K562 (cell line): ENCODE measurements at regions not wholly inside any gene's neighbourhood (a gene's known extent, or its start where the extent isn't known, plus 50 kb on each side); places are given as distances from the start of the nearest gene placed in this dataset.

Source experiments
- ATAC-seq: fragments of 200-7000 bp; cut with Tn5 transposase; 3 replicates; pipeline ENCODE4 v1.9.1; 2020; ENCODE audit warnings: moderate library complexity
- BruUV-seq: library from RNA; stranded (reverse); fragments of 400-500 nt; replicated peaks from 2 replicates; lab custom pipeline; 2021; lab: Mats Ljungman, UMichigan
- CTCF ChIA-PET: fragments of 300-600 bp; formaldehyde crosslinking; extraction: SDS; loops from one replicate; lab custom pipeline; 2021; ENCODE audit warnings: low intra/inter-chr PET ratio; lab: Yijun Ruan, JAX
- POLR2A ChIA-PET: fragments of 300-600, 350-650 bp; sonication (Branson Sonifier 250); formaldehyde crosslinking; extraction: SDS; loops from one replicate; lab custom pipeline; 2021; ENCODE audit warnings: antibody characterized with exemption, inconsistent platforms; lab: Yijun Ruan, JAX
- DNase-seq, 4 experiments: peaks; one replicate each; pipeline versions ENCODE4 v3.0.0 to v3.0.0-alpha.2; 2011 to 2018; ENCODE audit warnings: low spot score in 3 of 4, mixed read lengths in 3 of 4; ENCODE audit errors: extremely low read depth in 1 of 4
- FAIRE-seq: peaks from 2 replicates; lab custom pipeline; 2011; peaks lifted over from hg19 to GRCh38; lab: Jason Lieb, UNC
- H2AFZ ChIP-seq: 2 replicates; pipeline ENCODE4 v1.6.0; 2011; ENCODE audit warnings: low read depth, low read length, control low read depth, inconsistent platforms
- H3K27ac ChIP-seq: fragments of 200-600 bp; 3 replicates; pipeline ENCODE4 v1.8.0; 2011; ENCODE audit warnings: low read depth, mild to moderate bottlenecking, control low read depth, inconsistent platforms, low read length, moderate library complexity, mixed read lengths; ENCODE audit errors: extremely low read depth
- H3K27me3 ChIP-seq, 2 experiments: fragments of 300-600 bp in 1 of 2; 2 replicates in 1 of 2; 3 replicates in 1 of 2; pipeline versions ENCODE4 v1.6.0 to v1.8.0; 2011; ENCODE audit warnings: inconsistent platforms in 2 of 2, low read length in 2 of 2, mild to moderate bottlenecking in 1 of 2, mixed read lengths in 1 of 2, moderate library complexity in 1 of 2; ENCODE audit not compliant: control insufficient read depth in 2 of 2, insufficient read depth in 2 of 2
- H3K36me3 ChIP-seq: fragments of 300-600 bp; 3 replicates; pipeline ENCODE4 v1.8.0; 2011; ENCODE audit warnings: mild to moderate bottlenecking, low read length, inconsistent platforms; ENCODE audit not compliant: control insufficient read depth, insufficient read depth
- H3K4me1 ChIP-seq, 2 experiments: fragments of 200-600 bp in 1 of 2; replicated peaks in 1 of 2; 2 replicates in 1 of 2; 3 replicates in 1 of 2; pipeline versions ENCODE4 v1.5.1 to v1.8.0; 2011; ENCODE audit warnings: inconsistent platforms in 2 of 2, low read length in 2 of 2, mild to moderate bottlenecking in 1 of 2, mixed read lengths in 1 of 2, moderate library complexity in 1 of 2; ENCODE audit not compliant: control insufficient read depth in 2 of 2, insufficient read depth in 2 of 2
- H3K4me2 ChIP-seq: 2 replicates; pipeline ENCODE4 v1.6.1; 2011; ENCODE audit warnings: low read length, control low read depth, inconsistent platforms, mixed read lengths; ENCODE audit not compliant: insufficient read depth
- H3K4me3 ChIP-seq: fragments of 200-600 bp; sonication (generic), shearing (Covaris generic); 2 replicates; pipeline ENCODE4 v1.5.1; 2016; ENCODE audit warnings: control low read depth, inconsistent platforms
- H3K79me2 ChIP-seq: fragments of 200-600 bp; 3 replicates; pipeline ENCODE4 v1.8.0; 2011; ENCODE audit warnings: low read length, inconsistent platforms; ENCODE audit not compliant: control insufficient read depth, insufficient read depth
- H3K9ac ChIP-seq, 2 experiments: 2 replicates each; pipeline versions ENCODE4 v1.6.0 to v1.6.1; 2011; ENCODE audit warnings: low read depth in 2 of 2, low read length in 2 of 2, control low read depth in 1 of 2, inconsistent platforms in 1 of 2, mild to moderate bottlenecking in 1 of 2, mixed read lengths in 1 of 2; ENCODE audit not compliant: insufficient read depth in 1 of 2
- H3K9me1 ChIP-seq: one replicate; pipeline ENCODE4 v1.6.0; 2011; ENCODE audit warnings: inconsistent platforms, mild to moderate bottlenecking, low read length, moderate library complexity; ENCODE audit not compliant: control insufficient read depth, insufficient read depth
- H3K9me3 ChIP-seq: replicated peaks from 2 replicates; pipeline ENCODE4 v1.5.1; 2011; ENCODE audit warnings: low read depth, low read length, inconsistent platforms; ENCODE audit not compliant: control insufficient read depth, insufficient read depth
- H4K20me1 ChIP-seq: replicated peaks from 2 replicates; pipeline ENCODE4 v1.6.1; 2011; ENCODE audit warnings: low read length, inconsistent platforms, mixed read lengths; ENCODE audit not compliant: control insufficient read depth, insufficient read depth
- BRD4 ChIP-seq: fragments of 200-600 bp; sonication (generic); IDR thresholded peaks from 2 replicates; pipeline ENCODE4 v1.6.1; 2017; ENCODE audit warnings: inconsistent platforms
- CEBPG ChIP-seq, 3 experiments: fragments of 200-800 bp in 1 of 3; sonication (Bioruptor generic) in 1 of 3; sonication (generic) in 1 of 3; formaldehyde crosslinking in 1 of 3; IDR thresholded peaks in 2 of 3; conservative IDR thresholded peaks in 1 of 3; 2 replicates each; pipeline versions ENCODE4 v1.6.1 to v1.8.0; 2016 to 2022; ENCODE audit warnings: missing compliant biosample characterization in 2 of 3, missing genetic modification characterization in 2 of 3, mild to moderate bottlenecking in 1 of 3, missing genetic modification reagents in 1 of 3
- CREBBP ChIP-seq: IDR thresholded peaks from one replicate; pipeline ENCODE4 v1.6.1; 2012; ENCODE audit warnings: low read depth, mild to moderate bottlenecking, control low read depth, inconsistent platforms, low read length
- ELK3 ChIP-seq: fragments of 450-650 bp; formaldehyde crosslinking; IDR thresholded peaks from 2 replicates; pipeline ENCODE4 v1.4.0; 2020; ENCODE audit warnings: mild to moderate bottlenecking
- MTA3 ChIP-seq: fragments of 450-650 bp; formaldehyde crosslinking; IDR thresholded peaks from 2 replicates; pipeline ENCODE4 v1.6.1; 2017; ENCODE audit warnings: mild to moderate bottlenecking, borderline replicate concordance
- NONO ChIP-seq, 2 experiments: fragments of 200-400 bp in 1 of 2; fragments of 450-650 bp in 1 of 2; formaldehyde crosslinking in 1 of 2; IDR thresholded peaks; 2 replicates each; pipeline ENCODE4 v1.6.1; 2017; ENCODE audit warnings: low read depth in 2 of 2, mild to moderate bottlenecking in 2 of 2, moderate library complexity in 2 of 2, low read length in 1 of 2
- PTRF ChIP-seq: fragments of 450-650 bp; IDR thresholded peaks from 2 replicates; pipeline ENCODE4 v1.6.1; 2016; ENCODE audit warnings: mild to moderate bottlenecking, missing genetic modification characterization, missing compliant biosample characterization
- PYGO2 ChIP-seq: fragments of 450-650 bp; IDR thresholded peaks from 2 replicates; pipeline ENCODE4 v1.6.1; 2016; ENCODE audit warnings: mild to moderate bottlenecking, missing genetic modification characterization, moderate library complexity, missing compliant biosample characterization
- ZNF143 ChIP-seq: sonication (generic); formaldehyde crosslinking; IDR thresholded peaks from 2 replicates; pipeline ENCODE4 v1.9.0; 2022; ENCODE audit warnings: mild to moderate bottlenecking, missing genetic modification reagents
- WGBS: fragments of 100-300 bp; shearing (Covaris generic); methylation state at CpG from one replicate; pipeline ENCODE4 v1.1.6; 2016; ENCODE audit warnings: low coverage, mixed read lengths; ENCODE audit not compliant: insufficient coverage; ENCODE audit errors: missing lambda C conversion rate; 5-methylcytosine and 5-hydroxymethylcytosine counted together
- in situ Hi-C: fragments of 300-500 bp; cut with MboI; formaldehyde crosslinking; loops from 4 replicates; pipeline ENCODE4 v1.15.0; 2018; ENCODE audit warnings: inconsistent platforms, mixed read lengths
- intact Hi-C: fragments of 100-400 bp; cut with micrococcal nuclease; formaldehyde crosslinking; loops from 2 replicates; pipeline ENCODE4 v1.14.2; 2022
- TF ChIP-seq, protein P1 (sequence below): fragments of 450-650 bp; IDR thresholded peaks from 2 replicates; pipeline ENCODE4 v1.6.1; 2016
- TF ChIP-seq, protein P2 (sequence below): fragments of 450-650 bp; conservative IDR thresholded peaks from 2 replicates; pipeline ENCODE4 v1.6.1; 2016; ENCODE audit warnings: missing genetic modification characterization, low read depth, mild to moderate bottlenecking, missing compliant biosample characterization, moderate library complexity

GRCh38 chr13:79171141-79172061, 234.7 kb downstream of the RBM26 start:
- 0% methylated on average over 6 of the region's 6 CpGs for WGBS
- in situ Hi-C loops (no loop called here), intact Hi-C loops (no loop called here)
- ATAC-seq = no peak
- Histone ChIP-seq H2AFZ (no peak overlapping the region), H3K79me2 (no peaks in the 10 kb centered on the region), H3K36me3 (no peaks in the 10 kb centered on the region), H3K4me2 (no peak overlapping the region), H3K27ac (no peak overlapping the region), H3K4me3 (no peak overlapping the region), H4K20me1 (no peaks in the 10 kb centered on the region), H3K9me3 (no peaks in the 10 kb centered on the region), H3K27me3 (no peaks in the 10 kb centered on the region), H3K9me1 (no peaks in the 10 kb centered on the region), H3K4me1 (no peaks in the 10 kb centered on the region), H3K9ac (no peak overlapping the region)
- no peak for FAIRE-seq
- no peak for DNase-seq
- POLR2A ChIA-PET = no interaction called here
- CTCF ChIA-PET = no interaction called here
- TF ChIP-seq CREBBP (no peak), MTA3 (no peak), PYGO2 (tag) (no peak), BRD4 (no peak), CEBPG (CRISPR knock-in tag; IDR thresholded peaks at IDR 0.05) (no peak), CEBPG (tag; conservative IDR thresholded peaks at IDR 0.05 in 1 of 2, IDR thresholded peaks at IDR 0.05 in 1 of 2) (no peak), ZNF143 (no peak), ELK3 (no peak), PTRF (no peak), NONO (IDR thresholded peaks at IDR 0.05; ENCODE audit: low read depth in 2 of 2, low read length in 1 of 2) (no peak)
- TF ChIP-seq, protein P1, sequence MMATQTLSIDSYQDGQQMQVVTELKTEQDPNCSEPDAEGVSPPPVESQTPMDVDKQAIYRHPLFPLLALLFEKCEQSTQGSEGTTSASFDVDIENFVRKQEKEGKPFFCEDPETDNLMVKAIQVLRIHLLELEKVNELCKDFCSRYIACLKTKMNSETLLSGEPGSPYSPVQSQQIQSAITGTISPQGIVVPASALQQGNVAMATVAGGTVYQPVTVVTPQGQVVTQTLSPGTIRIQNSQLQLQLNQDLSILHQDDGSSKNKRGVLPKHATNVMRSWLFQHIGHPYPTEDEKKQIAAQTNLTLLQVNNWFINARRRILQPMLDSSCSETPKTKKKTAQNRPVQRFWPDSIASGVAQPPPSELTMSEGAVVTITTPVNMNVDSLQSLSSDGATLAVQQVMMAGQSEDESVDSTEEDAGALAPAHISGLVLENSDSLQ = no peak
- TF ChIP-seq, protein P2, sequence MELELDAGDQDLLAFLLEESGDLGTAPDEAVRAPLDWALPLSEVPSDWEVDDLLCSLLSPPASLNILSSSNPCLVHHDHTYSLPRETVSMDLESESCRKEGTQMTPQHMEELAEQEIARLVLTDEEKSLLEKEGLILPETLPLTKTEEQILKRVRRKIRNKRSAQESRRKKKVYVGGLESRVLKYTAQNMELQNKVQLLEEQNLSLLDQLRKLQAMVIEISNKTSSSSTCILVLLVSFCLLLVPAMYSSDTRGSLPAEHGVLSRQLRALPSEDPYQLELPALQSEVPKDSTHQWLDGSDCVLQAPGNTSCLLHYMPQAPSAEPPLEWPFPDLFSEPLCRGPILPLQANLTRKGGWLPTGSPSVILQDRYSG (tag) = no peak
- BruUV-seq = no TSS peak
